Bronchial epithelial cell (primary cell): ENCODE measurements at regions not wholly inside any gene's neighbourhood (a gene's known extent, or its start where the extent isn't known, plus 50 kb on each side); places are given as distances from the start of the nearest gene placed in this dataset.

Source experiments
- DNase-seq: peaks from one replicate; pipeline ENCODE4 v3.0.0-alpha.2; 2010; ENCODE audit warnings: low read depth
- FAIRE-seq: peaks from 2 replicates; lab custom pipeline; 2011; peaks lifted over from hg19 to GRCh38; lab: Jason Lieb, UNC
- H3K27me3 ChIP-seq: 2 replicates; pipeline ENCODE4 v1.5.1; 2011; ENCODE audit warnings: low read length; ENCODE audit not compliant: control insufficient read depth, insufficient read depth
- H3K36me3 ChIP-seq: 2 replicates; pipeline ENCODE4 v1.5.1; 2011; ENCODE audit warnings: low read length; ENCODE audit not compliant: control insufficient read depth, insufficient read depth
- H3K4me3 ChIP-seq: 2 replicates; pipeline ENCODE4 v1.5.1; 2011; ENCODE audit warnings: mild to moderate bottlenecking, low read depth, low read length, control low read depth
- TF ChIP-seq, protein P1 (sequence below): IDR thresholded peaks from 2 replicates; pipeline ENCODE4 v1.5.1; 2011; ENCODE audit warnings: mild to moderate bottlenecking, moderate library complexity, low read length, control low read depth, inconsistent platforms; ENCODE audit not compliant: insufficient read depth, severe bottlenecking

DNA sequence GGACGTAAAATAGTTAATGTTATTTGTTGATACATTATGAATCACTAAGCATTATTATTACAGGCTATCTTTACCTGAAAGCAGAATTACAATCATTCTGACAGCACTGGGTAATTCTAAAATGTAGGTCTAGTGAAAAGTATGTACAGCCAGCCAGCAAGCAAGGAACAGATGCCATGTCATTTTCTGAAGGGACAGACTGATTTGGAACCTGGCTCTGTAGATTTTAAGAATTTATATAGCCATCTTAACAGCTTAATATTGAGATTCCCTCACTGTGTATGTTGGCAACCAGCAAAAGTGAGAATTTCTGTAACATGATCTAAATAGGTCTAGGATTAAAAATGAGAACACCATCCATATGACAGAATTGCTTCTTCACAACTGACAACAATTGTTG lies 359.4 kb downstream of the ZIC4 start:
- TF ChIP-seq, protein P1, sequence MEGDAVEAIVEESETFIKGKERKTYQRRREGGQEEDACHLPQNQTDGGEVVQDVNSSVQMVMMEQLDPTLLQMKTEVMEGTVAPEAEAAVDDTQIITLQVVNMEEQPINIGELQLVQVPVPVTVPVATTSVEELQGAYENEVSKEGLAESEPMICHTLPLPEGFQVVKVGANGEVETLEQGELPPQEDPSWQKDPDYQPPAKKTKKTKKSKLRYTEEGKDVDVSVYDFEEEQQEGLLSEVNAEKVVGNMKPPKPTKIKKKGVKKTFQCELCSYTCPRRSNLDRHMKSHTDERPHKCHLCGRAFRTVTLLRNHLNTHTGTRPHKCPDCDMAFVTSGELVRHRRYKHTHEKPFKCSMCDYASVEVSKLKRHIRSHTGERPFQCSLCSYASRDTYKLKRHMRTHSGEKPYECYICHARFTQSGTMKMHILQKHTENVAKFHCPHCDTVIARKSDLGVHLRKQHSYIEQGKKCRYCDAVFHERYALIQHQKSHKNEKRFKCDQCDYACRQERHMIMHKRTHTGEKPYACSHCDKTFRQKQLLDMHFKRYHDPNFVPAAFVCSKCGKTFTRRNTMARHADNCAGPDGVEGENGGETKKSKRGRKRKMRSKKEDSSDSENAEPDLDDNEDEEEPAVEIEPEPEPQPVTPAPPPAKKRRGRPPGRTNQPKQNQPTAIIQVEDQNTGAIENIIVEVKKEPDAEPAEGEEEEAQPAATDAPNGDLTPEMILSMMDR: no peak
- Histone ChIP-seq H3K36me3 (no peaks in the 10 kb centered on the region), H3K4me3 (no peak overlapping the region), H3K27me3 (no peaks in the 10 kb centered on the region)
- FAIRE-seq (no peak), DNase-seq (no peak)

DNA sequence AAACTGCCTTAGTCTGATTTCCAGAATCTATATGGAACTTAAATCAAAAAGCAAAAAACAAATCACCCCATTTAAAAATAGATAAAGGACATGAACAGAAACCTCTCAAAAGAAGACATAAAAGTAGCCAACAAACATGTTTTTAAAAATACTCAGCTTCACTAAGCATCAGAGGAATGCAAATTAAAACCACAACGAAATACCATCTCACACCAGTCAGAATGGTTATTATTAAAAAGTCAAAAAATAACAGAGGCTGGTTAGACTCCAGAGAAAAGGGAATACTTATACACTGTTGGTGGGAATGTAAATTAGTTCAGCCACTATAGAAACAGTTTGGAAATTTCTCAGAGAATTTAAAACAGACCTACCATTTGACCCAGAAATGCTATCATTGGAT lies 367.9 kb downstream of the ZIC4 start:
- DNase-seq (no peak), FAIRE-seq (no peak)
- TF ChIP-seq, protein P1: no peak
- Histone ChIP-seq H3K36me3 (no peaks in the 10 kb centered on the region), H3K4me3 (no peak overlapping the region), H3K27me3 (no peaks in the 10 kb centered on the region)

DNA sequence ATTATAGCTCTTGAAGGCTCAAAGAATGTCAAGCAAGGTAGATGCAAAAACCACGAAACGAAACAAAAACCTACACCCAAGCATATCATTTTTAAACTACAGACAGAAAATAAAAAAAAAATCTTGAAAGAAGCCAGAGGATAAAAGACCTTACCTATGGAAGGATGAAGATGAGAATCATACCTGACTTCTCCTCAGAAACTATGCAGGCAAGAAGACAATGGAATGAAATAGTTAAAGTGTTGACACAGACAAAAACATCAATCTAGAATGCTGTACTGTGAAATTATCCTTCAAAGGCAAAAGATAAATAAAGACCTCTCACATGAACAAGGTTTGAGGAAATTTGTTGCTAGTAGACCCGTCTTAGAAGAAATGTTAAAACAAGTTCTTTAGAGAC lies 372.0 kb downstream of the ZIC4 start:
- TF ChIP-seq, protein P1: no peak
- H3K27me3 ChIP-seq: no peaks in the 10 kb centered on the region
- DNase-seq: no peak
- no peak overlapping the region for H3K4me3 ChIP-seq
- no peak for FAIRE-seq
- H3K36me3 ChIP-seq: no peaks in the 10 kb centered on the region

DNA sequence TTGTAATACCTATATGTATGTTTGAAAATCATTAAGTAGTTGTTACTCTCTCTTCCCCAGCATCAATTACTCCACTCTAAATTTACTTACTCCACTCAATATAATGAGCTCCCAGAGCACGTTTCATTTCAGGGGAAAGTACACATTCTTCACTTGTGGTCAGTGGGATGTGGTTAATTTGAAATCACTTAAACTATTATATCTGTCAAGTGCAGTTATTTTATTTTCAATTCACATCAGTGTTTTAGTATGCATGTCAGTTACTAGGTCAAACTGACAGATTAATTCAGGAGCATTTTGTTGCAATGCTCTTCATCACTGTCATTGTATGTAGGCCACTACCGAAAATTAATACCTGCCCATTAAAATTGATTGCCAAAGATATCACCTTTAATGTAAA lies 376.1 kb downstream of the ZIC4 start:
- H3K4me3 ChIP-seq: no peak overlapping the region
- DNase-seq: no peak
- FAIRE-seq: no peak
- H3K27me3 ChIP-seq: no peaks in the 10 kb centered on the region
- H3K36me3 ChIP-seq: no peaks in the 10 kb centered on the region
- TF ChIP-seq, protein P1: no peak

DNA sequence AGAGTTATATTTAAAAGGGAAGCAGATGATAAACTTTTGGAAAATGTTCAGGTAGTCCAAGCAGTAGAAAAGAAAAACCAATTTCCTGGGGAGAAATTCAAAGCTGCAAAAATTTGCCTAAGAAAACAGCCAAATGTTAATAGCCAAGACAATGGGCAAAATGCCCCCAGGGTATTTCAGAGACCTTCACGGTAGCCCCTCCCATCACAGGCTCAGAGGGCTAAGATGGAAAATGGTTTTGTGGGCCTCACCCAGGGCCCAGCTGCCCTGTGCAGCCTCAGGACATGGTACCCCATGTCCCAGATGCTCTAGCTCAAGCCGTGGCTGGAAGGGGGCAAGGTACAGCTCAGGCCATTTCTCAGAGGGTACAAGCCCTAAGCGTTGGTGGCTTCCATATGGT lies 391.0 kb downstream of the ZIC4 start:
- no peak for DNase-seq
- TF ChIP-seq, protein P1: no peak
- FAIRE-seq: no peak
- no peaks in the 10 kb centered on the region for H3K36me3 ChIP-seq
- no peak overlapping the region for H3K4me3 ChIP-seq
- H3K27me3 ChIP-seq: no peaks in the 10 kb centered on the region

DNA sequence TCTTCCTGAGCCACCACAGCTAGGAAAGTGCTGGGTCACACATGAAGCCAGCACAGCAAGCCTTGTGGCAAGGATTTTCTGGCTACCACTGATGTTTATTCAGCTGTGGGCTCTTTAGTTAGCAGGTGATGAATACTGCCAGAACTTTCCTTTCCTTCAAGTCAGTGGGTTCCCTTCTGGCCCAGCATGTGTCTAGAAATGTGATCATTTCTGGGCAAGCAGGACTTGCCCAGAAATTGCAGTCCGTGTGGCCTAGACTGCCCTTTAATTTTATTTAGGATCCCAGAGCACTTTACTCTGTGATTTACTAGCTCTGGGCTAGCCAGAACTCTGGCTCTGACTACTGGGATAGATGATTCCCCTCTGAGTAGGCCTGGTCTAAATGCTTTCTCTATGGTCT lies 397.5 kb downstream of the ZIC4 start:
- no peaks in the 10 kb centered on the region for H3K27me3 ChIP-seq
- TF ChIP-seq, protein P1: no peak
- H3K4me3 ChIP-seq: no peak overlapping the region
- H3K36me3 ChIP-seq: no peaks in the 10 kb centered on the region
- DNase-seq (no peak), FAIRE-seq (no peak)
